ENCODE measurements at regions not wholly inside any gene's neighbourhood (a gene's known extent, or its start where the extent isn't known, plus 50 kb on each side); places are given as distances from the start of the nearest gene placed in this dataset.

DNA sequence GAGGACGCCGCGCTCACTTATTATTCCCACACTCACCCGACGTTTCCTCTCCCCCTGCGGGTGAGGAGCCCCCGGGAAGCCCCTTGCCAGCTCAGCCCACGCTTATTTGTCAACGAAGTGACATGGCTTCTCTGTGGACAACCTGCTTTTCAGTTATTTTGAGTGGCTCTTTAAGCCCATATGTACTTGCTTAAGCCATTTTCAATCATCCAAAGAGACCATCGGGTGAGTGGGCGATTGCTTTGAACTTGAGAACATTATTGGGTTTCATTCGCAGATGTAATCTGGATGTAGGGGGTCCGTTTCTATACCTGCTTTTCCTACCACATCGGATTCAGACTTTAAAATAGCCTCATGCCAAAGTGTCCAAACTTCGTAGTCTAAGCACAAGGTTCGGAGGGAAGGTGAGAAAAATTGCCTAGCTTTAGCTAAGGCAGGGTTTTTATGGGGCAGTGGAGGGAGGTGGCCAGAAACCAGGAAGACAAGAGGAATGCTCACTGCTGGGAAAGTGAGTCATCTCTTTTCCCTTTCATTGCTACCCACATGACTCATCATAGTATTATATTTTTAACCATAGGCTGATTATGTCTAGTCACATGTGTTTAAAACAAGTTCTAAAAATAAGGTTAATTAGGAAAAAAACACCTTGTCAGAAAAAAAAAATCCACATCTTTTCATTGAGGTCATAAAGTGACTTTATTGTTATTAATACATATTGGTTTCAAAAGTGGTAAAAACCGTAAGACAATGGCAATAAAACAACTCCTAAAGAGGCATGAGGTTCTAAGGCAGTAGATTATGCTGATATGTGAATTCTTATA is 773.1 kb upstream of the NR2F2 start:
- no peak for DNase-seq (ENCODE audit: low read depth in 2 of 2)

DNA sequence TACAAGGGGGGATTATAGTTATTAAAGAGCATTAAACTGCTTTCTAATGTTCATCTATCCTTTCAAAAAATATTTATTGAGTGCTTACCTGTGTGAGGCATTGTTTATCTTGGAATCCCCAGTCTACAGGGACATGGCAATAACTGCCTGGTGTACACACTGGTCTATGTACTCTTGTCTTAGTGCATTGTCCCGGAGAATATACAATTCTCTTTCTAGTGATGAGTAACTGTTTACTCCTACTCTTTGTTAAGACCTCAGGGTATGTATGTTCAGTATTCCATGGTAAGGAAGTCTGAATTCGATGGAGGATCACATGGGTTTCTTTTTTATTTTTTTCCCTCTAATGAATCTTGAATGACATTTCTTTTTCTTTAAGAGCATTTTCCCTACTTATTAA is 772.4 kb upstream of the NR2F2 start:
- no peak for DNase-seq (ENCODE audit: low read depth in 2 of 2)

DNA sequence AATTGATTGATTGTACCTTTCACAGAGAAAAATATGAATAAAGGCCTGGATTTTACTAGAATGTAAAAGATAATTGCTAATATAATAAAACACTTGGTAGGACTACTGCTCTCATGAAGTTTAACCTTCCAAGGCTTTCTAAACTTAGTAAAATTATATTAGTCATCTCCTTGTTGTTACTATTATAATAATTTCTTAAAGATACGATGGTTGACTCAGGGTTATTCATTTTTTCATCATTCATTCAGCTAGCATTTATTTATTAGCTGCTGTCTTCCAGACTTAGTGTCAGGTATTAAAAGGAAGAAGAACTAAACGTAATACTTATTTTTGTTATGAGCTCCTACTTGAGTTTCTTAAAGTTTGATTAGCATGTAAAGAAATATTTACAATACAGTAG is 771.6 kb upstream of the NR2F2 start:
- DNase-seq (ENCODE audit: low read depth in 2 of 2) = no peak

DNA sequence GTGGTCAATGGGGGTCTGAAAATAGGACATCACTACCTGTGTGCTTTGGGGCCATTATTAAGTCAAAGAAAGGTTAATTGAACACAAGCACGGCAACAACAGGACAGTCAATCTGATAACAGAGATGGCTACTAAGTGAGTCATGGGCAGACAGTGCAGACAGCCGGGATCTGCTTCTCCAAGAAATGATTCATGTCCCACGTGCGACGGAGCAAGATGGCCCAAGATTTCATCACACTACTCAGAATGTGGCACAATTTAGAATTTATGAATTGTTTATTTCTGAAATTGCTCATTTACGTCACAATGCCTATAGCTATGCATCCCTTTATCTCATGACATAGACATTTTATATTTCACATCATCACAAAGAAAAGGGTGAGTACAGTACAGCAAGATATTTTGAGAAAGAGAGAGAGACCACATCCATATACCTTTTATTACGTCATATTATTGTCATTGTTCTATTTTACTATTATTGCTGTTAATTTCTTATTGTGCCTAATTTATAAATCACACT is 770.6 kb upstream of the NR2F2 start:
- no peak for DNase-seq (ENCODE audit: low read depth in 2 of 2)

DNA sequence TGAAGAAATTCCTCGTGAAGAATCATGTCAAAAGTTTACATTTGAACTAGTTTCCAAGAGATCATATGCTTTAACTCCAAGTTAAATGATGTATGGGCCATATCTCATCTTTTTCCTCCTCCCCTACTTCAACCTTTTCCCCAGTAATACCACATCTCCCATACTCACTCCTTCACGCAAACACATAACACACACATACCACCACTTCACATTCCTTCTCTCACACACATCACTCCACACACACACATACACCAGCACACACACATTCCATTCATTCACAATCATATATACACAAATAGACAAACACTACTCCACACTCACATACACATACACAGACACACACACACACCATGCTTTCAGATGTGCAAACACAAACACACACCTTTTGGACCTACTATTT is 769.0 kb upstream of the NR2F2 start:
- DNase-seq (ENCODE audit: low read depth in 2 of 2) = no peak

DNA sequence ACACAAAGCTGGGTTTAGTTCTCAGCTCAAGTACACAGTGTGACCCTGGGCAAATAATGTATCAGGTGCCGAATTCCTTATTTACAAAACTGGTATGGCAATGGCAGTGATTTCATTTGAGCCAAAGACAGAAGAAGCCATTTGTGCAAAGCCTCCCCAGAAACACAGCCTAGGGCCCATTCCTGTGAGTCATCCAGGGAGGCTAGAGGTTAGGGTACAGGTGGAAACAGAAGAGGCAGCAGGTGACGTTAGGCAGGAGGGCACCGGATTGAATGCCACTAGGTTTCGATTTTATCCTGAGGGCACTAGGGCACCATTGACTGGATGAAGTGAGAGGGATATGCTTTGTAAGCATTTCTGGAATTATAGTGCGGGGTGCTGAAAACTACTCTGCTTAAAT is 766.9 kb upstream of the NR2F2 start:
- DNase-seq (ENCODE audit: low read depth in 2 of 2) = no peak

DNA sequence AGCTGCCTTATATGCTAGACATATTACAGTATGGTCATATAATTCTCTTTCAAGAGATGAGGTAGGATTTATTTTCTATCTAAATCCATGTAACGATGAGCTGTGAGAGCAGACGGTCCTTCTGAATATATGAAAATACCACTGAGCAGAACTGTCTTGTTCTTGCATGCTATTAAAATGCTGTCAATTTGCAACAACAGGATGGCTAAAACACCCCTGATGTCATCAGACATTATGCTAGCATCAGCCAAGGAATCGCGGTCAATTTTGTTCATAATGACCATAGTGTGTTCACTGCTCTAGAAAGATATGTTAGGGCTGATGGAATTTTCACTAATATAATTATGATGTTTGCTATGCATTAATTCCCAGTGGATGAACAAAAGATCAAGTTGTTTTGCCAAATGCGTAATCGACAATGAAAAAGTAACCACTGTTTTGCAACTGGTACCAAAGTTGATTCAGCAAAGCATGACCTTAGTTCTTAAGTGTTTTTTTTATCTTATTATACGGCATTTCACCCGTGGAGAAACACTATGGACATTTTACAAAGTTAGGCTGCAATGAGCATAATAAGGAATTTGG is 765.4 kb upstream of the NR2F2 start:
- no peak for DNase-seq (ENCODE audit: low read depth in 2 of 2)

DNA sequence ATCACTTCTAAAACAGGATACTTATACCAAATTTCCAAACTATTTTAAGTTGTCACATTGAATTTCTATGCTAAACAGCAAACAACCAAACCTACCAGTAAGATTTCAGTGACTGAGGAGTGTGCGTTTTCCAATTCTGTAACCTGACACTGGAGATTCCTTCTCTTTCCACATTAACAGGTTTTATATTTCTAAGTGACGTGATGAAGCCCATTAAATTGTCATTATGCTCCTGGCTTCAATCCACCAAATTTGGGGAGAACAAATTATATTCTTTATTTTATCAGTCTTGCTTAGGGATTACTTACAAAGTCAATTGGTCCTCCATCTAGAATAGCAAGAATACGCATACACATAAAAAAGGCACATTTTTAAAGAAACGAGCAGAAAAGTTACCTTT is 764.8 kb upstream of the NR2F2 start:
- DNase-seq (ENCODE audit: low read depth in 2 of 2) = no peak

DNA sequence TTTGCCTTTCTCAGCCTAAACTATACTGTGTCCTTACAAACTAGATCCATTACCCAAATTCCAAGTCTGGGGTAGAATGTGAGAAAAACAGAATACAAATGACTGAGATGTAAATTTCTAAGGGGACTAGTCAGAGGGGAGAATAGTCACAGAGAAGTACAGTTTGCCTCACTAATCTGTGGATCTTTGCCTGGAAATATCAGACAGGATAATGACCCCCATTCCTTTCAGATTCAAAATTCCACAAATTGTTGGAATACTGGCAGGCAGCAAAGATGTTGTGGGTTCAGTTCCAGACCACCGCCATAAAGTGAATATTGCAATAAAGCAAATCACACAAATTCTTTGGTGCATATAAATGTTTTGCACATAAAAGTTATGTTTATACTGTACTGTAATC is 762.8 kb upstream of the NR2F2 start:
- no peak for DNase-seq (ENCODE audit: low read depth in 2 of 2)

DNA sequence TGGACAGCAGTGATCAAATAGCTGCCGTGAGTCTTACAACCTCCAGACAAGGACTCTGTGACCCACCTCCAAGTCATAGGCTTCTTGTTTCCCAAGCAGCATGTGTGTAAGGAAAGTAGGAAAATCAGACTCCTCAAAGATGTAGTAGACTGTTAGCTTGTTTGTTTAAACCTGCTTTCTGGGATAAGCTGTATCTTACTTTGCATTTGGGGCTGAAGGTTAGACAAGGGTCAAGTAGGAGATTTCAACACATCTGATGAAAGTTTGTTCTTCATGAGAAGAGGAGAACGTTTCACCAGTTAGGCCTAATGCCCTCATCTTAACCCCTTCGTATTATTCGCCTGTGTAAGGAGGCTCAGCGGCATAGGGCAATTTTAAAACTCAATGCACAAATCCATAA is 756.4 kb upstream of the NR2F2 start:
- DNase-seq (ENCODE audit: low read depth in 2 of 2) = no peak

DNA sequence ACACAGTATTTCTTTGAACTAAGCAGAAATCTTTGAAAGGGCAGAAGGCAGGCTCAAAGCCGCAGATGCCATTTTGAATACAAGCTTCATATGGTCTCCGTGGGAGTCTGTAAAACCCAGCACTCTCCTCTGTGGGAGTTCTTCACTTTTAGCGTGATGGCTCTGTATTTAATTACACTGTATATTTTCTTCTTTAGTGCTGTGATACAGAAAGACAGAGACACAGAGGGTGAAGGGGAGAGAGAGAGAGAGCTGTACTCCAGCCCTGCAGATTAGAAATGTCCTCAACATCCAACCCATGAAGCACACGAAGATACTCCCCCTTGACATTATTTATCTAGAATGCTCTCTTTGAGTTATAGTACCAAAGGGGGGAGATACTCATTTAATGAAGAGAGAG is 752.6 kb upstream of the NR2F2 start:
- DNase-seq (ENCODE audit: low read depth in 2 of 2) = no peak

DNA sequence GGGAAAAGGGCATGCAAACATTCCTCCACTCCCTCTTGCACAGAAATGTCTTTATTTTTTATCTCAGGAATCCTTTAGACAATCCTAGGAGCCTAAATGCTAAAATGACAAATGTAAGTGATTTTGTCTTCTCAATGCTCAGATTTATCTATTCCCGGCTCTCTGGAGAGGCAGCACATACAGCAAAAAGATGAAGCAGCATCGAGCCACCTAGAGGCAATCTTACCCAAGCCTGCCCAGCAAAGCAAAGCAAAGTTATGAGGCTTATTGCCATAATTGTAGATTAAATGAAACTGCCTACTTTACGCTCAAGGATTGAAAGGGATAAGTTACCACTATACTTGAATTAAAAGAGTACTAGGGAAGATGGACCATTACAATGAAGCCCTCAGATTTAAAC is 750.4 kb upstream of the NR2F2 start:
- DNase-seq (ENCODE audit: low read depth in 2 of 2) = no peak

DNA sequence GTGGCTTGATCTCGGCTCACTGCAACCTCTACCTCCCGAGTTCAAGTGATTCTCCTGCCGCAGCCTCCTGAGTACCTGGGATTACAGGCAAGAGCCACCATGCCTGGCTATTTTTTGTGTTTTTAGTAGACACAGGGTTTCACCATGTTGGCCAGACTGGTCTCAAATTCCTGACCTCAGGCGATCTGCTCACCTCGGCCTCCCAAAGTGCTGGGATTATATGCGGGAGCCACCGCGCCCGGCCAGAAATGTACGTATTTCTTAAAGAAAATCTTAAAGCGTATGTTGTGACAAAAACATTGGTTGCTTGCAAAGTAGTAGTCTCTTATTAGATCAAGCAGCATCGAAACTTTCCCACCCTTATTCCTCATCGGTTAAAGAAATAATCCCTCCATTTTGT is 748.9 kb upstream of the NR2F2 start:
- DNase-seq (ENCODE audit: low read depth in 2 of 2) = no peak

DNA sequence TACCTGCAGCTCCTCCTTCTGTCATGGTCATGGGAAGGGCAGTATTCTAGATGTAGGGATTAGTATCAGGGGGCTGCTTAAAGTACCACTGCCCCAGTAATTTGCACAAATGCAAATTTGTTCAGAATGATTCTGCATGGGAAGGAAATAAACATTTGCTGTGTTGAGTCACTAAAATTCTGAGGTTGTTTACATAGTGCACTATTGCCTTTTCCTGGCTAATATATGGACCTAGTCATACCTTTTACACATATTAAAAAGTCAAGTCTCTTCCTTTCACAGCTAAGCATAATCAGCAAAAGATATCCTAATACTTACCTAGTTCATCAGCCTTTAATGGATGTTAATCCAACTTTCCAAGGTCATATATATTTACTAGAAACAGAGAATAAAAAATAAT is 746.4 kb upstream of the NR2F2 start:
- DNase-seq (ENCODE audit: low read depth in 2 of 2) = no peak

DNA sequence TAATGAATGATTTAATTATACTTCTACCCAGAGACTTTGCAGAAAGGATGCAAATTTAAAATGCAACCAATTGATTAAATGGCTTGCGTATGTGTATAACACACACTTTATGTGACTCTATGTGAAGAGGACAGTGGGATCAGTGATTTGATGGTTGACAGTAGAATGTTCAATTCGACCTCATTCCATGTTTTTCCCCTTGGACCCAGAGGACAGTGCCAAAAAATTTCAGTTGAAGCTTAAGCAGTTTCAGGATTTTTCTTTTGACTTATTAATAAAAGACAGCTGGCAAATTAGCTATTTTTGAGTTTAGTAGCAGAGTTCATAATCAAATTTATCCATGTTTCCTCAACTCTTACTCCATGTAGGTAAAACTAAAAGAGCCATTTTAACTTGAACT is 742.4 kb upstream of the NR2F2 start:
- no peak for DNase-seq (ENCODE audit: low read depth in 2 of 2)

DNA sequence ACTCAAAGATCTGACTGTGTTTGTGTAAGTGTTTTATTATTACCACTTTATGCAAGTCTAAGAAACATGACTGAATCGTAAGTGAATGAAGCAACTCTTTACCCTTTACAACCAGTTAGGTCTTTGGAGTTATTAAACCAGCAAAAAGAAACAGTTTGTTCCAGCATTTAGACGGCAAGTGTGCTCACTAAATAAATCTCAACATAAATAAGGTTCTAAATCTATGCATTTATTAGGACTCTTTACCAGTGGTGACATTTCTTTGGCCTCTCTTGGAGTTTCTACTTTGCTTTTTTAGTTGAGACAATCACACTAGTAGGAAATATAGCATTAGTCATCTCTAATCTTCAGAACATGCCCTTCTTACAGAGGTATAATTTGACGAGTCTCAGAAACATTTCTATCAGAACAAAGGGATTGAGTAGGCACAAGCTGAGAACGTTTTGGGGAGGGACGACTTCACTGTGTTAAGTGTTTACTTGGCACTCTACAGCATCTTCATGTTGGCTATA is 739.9 kb upstream of the NR2F2 start:
- DNase-seq (ENCODE audit: low read depth in 2 of 2) = no peak

DNA sequence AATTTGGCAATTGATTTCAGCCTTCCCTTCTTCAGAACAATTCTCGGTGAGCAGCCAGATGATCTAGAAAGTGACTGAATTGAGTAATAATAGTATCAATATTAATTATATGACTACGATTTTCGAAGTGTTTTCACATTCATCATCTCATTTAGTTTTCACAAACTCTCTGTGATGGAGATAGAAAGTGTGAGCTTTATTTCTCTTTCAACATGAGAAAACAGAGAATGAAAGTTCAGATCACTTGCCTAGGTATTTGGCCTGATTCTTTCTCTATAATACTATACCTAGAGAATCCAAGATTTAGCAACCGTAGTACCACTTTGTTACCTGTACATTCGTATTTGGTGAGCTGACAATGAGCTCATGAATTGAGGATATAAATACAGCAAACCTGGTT is 739.2 kb upstream of the NR2F2 start:
- no peak for DNase-seq (ENCODE audit: low read depth in 2 of 2)

DNA sequence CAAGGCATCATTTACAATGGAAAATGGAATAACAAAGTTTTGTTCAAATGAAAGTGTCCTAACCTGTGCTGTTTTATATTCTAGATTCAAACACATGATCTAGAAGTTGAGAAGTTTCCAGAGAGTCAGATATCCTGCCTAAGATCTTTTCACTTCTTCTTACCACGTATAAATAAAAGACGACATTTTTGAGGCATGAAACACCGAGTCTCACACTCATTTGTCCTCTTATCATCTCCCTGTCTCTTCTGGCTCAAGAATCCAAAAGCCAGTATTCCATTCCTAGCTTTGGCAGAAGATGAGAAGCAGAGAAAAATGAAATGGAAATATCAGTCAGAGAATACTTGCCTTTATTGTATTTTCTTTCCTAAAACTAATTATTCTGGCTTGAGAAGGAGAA is 738.6 kb upstream of the NR2F2 start:
- DNase-seq (ENCODE audit: low read depth in 2 of 2) = no peak

DNA sequence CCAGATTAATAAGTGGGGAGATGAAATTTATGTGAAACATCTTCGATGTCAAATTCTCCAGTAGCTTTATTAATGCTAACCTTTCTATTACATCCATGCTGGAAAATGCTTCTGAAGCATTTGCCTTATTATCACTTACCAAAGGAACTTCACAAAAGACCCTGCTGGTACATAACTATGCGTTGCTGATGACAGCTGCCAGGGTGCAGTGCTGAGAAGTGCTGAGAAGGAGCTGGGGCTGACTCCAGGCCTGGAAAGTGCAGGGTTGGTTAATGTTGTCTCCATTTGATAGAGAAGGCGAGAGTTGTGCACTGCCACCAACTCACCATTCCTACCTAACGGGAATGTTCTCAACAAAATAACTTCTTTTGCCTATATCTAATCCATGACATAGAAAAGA is 736.0 kb upstream of the NR2F2 start:
- no peak for DNase-seq (ENCODE audit: low read depth in 2 of 2)

DNA sequence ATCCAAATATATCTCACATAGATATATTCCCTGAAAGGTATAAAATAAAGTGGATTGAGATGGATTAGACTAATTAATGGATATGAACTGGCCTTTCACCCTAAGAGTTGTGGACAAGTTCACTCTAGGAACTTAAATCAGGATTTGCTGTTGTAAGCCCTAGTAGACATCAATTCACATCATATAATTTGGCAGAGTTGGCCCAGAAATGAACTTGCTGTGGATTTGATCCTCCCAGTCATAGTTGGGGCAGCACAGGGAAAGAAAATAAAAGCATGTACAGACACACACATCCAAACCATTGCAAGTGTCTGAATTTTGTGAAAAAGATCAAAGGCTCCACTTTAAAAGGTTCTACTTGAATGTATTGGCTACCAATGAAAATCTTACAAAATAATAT is 734.7 kb upstream of the NR2F2 start:
- no peak for DNase-seq (ENCODE audit: low read depth in 2 of 2)

DNA sequence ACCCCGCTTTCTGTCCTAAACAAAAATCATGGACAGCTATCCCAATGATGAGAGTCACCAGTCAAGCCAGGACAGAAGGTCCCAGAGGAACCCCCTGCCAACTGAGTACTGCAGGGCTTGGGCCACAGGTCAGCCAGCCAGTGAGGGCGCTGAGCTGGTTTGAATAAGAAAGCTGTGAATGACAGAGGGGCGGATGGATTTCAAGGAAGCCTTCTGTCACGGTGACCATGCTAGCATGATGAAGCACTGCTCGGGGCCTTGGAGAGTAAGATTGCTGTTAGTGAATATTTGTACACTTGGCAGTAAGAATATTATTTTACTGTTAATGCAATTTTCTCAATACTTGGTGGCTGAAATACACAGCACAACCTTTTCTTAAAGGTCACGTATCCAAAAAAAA is 734.0 kb upstream of the NR2F2 start:
- DNase-seq (ENCODE audit: low read depth in 2 of 2) = no peak

DNA sequence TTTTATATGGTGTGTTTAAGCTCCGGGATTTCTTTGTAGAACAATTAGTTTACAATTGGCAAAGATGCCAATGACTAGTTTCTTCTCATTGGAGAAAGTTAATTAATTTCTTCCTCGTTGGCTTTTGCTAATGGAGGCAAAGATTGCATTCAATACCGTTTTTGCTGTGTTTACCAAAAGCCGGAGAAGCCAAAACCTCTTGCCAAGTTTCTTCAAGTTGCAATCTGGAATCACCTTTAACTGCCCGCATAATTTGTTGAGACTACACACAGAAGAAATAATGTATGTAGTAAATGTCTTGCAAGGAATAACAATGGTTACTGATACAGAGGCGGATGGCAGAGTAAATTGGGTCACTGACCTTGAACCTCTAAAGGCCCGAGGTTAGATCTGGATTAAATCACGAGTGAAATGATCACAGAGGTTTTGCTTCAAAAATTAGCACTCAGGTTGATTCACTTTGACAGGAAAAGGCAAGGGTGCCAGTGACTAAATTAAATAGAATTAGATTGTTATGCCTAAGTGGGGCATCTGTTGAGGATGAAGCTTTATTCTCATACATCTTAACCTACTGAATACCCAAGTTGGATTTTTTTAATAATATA is 732.1 kb upstream of the NR2F2 start:
- DNase-seq (ENCODE audit: low read depth in 2 of 2) = no peak

DNA sequence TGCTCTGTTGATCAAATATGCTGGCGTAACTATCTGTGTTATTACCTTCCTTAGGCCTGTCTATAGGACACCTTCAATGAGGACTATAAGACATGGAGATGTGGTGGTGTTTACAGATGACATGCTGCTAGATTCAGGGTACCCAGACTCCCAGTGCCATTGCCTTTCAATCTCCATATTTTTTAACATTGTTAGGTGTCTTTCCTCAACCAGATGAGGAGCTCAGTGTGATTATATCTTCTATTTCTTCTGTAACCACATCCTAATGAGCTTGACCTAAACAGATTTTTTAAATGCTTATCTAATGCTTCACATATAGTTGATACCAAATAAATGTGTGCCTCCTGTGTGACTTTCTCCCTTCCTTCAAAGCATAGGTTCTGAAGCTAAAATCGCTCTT is 730.1 kb upstream of the NR2F2 start:
- no peak for DNase-seq (ENCODE audit: low read depth in 2 of 2)
